Immature natural killer cell (primary cell): ENCODE measurements at regions not wholly inside any gene's neighbourhood (a gene's known extent, or its start where the extent isn't known, plus 50 kb on each side); places are given as distances from the start of the nearest gene placed in this dataset.

Experiments
- DNase-seq, 3 donors: peaks; one replicate each; pipeline ENCODE4 v3.0.0; 2022; ENCODE audit warnings: mixed read lengths in 1 of 3
- H3K27ac Mint-ChIP-seq, 6 donors: one replicate each; pipeline ENCODE4 v1.8.0; 2020; ENCODE audit warnings: mixed read lengths in 6 of 6, mild to moderate bottlenecking in 5 of 6, inconsistent platforms in 4 of 6, moderate library complexity in 3 of 6
- H3K27me3 Mint-ChIP-seq, 3 donors: one replicate each; pipeline ENCODE4 v1.8.0; 2020 to 2021; ENCODE audit warnings: low read depth in 3 of 3, mild to moderate bottlenecking in 3 of 3, mixed read lengths in 3 of 3, moderate library complexity in 3 of 3, inconsistent platforms in 1 of 3
- H3K36me3 Mint-ChIP-seq, 3 donors: one replicate each; pipeline ENCODE4 v1.8.0; 2020; ENCODE audit warnings: mixed read lengths in 3 of 3, inconsistent platforms in 2 of 3, mild to moderate bottlenecking in 2 of 3
- H3K4me1 Mint-ChIP-seq, 2 donors: one replicate each; pipeline ENCODE4 v1.8.0; 2020; ENCODE audit warnings: inconsistent platforms in 2 of 2, mild to moderate bottlenecking in 2 of 2, mixed read lengths in 2 of 2, moderate library complexity in 1 of 2
- H3K4me3 Mint-ChIP-seq, 5 donors: one replicate each; pipeline ENCODE4 v1.8.0; 2020; ENCODE audit warnings: mild to moderate bottlenecking in 5 of 5, mixed read lengths in 5 of 5, inconsistent platforms in 3 of 5, moderate library complexity in 3 of 5
- H3K9me3 Mint-ChIP-seq, 6 donors: one replicate each; pipeline ENCODE4 v1.8.0; 2020; ENCODE audit warnings: mild to moderate bottlenecking in 6 of 6, mixed read lengths in 6 of 6, inconsistent platforms in 4 of 6, moderate library complexity in 3 of 6

DNA sequence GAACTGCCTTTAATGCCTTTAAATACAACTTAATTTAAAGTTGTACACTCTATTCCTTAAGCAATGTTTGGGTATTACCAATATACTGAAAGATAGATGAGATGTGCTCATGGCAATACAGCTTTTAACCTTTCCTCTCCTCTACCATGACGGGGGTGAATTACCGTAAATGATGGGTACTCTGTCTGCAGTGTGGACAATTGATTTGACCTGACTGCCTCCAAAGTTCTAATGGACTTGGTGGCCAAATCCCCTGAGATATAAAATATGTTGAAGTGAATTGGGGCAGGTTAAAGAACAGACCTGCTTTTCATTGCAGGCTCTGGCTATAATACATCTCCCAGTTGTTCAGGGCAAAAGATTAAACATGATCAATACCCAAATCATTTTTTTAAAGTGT lies 367.4 kb upstream of the NR5A2 start:
- Mint-ChIP-seq H3K4me3 (no peak overlapping the region), H3K27me3 (peaks cover 0 to 6% (median 2%) of the 10 kb centered on the region in 3 donors), H3K36me3 (no peaks in the 10 kb centered on the region), H3K4me1 (no peaks in the 10 kb centered on the region), H3K27ac (no peak overlapping the region), H3K9me3 (no peaks in the 10 kb centered on the region)
- DNase-seq = no peak

DNA sequence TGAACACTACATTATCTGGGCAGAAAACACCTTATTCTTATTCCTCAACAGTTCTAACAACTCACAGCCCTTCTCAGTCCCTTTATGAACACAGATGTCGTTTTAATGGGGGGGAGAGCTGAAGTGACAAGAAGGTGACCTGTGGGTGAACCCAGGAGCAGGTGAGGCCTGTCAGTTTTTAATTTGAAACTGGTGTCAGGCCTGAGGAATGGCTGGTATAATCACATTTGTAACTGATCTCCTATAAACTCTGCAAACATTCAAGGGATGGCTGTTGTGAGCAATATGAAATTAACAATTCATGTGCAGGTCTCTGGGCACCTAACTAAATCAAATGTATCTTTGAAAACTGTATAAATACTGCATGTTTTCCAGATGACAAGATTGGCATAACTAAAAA lies 362.1 kb upstream of the NR5A2 start:
- Mint-ChIP-seq H3K36me3 (no peaks in the 10 kb centered on the region), H3K9me3 (no peaks in the 10 kb centered on the region), H3K4me1 (no peaks in the 10 kb centered on the region), H3K27ac (no peak overlapping the region), H3K27me3 (peaks cover 0 to 9% (median 3%) of the 10 kb centered on the region in 3 donors), H3K4me3 (no peak overlapping the region)
- DNase-seq = no peak

- Mint-ChIP-seq H3K4me3 (no peak overlapping the region), H3K27ac (no peak overlapping the region)
Observed at GRCh38 chr1:199667089-199667488, 360.4 kb upstream of the NR5A2 start.

GRCh38 chr1:199669916-199670315 lies 357.6 kb upstream of the NR5A2 start:
- no peak for DNase-seq
- Mint-ChIP-seq H3K27me3 (peaks cover 2 to 10% (median 3%) of the 10 kb centered on the region in 3 donors), H3K4me3 (no peak overlapping the region), H3K27ac (no peak overlapping the region), H3K9me3 (peaks cover 0 to 3% (median 0%) of the 10 kb centered on the region in 6 donors), H3K36me3 (no peaks in the 10 kb centered on the region), H3K4me1 (no peaks in the 10 kb centered on the region)

More at GRCh38 chr1:199667089-199667488, 360.4 kb upstream of the NR5A2 start:
- Mint-ChIP-seq H3K4me1 (no peaks in the 10 kb centered on the region), H3K36me3 (no peaks in the 10 kb centered on the region), H3K9me3 (peaks cover 0 to 3% (median 0%) of the 10 kb centered on the region in 6 donors), H3K27me3 (peaks cover 2 to 7% (median 3%) of the 10 kb centered on the region in 3 donors)
- no peak for DNase-seq

DNA sequence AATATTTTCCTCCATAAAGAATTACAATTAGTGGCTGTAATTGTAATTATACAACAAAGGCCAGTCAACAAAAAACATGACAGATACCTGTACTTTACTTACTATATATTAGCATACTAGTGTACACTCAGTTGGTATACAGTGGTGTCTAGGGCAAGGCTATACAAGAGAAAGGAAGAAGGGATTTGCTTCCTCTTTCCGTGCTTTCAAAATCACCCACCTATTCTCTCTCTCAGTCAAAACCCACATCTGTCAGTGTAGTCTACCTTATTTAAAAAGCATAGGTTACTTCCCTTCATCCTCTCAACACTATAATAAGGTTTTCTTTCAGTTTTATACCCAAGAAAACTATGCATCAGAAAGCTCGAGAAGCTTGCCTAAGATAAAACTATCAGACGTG lies 355.8 kb upstream of the NR5A2 start:
- H3K27ac Mint-ChIP-seq = no peak overlapping the region
- peaks cover 2 to 11% (median 3%) of the 10 kb centered on the region in 3 donors for H3K27me3 Mint-ChIP-seq
- DNase-seq = no peak
- H3K9me3 Mint-ChIP-seq = peaks cover 0 to 3% (median 0%) of the 10 kb centered on the region in 6 donors
- no peak overlapping the region for H3K4me3 Mint-ChIP-seq
- no peaks in the 10 kb centered on the region for H3K36me3 Mint-ChIP-seq
- H3K4me1 Mint-ChIP-seq = no peaks in the 10 kb centered on the region

GRCh38 chr1:199675937-199676336 lies 351.6 kb upstream of the NR5A2 start:
- no peaks in the 10 kb centered on the region for H3K36me3 Mint-ChIP-seq
- H3K4me1 Mint-ChIP-seq = no peaks in the 10 kb centered on the region
- no peaks in the 10 kb centered on the region for H3K9me3 Mint-ChIP-seq
- H3K27ac Mint-ChIP-seq = no peak overlapping the region
- H3K27me3 Mint-ChIP-seq = peaks cover 0 to 12% (median under 1%) of the 10 kb centered on the region in 3 donors
- no peak for DNase-seq
- no peak overlapping the region for H3K4me3 Mint-ChIP-seq

GRCh38 chr1:199678771-199679170 lies 348.7 kb upstream of the NR5A2 start:
- no peaks in the 10 kb centered on the region for H3K9me3 Mint-ChIP-seq
- DNase-seq = no peak
- no peaks in the 10 kb centered on the region for H3K4me1 Mint-ChIP-seq
- H3K36me3 Mint-ChIP-seq = no peaks in the 10 kb centered on the region
- H3K4me3 Mint-ChIP-seq = no peak overlapping the region
- no peak overlapping the region for H3K27ac Mint-ChIP-seq
- peaks cover 0 to 11% (median 0%) of the 10 kb centered on the region in 3 donors for H3K27me3 Mint-ChIP-seq

DNA sequence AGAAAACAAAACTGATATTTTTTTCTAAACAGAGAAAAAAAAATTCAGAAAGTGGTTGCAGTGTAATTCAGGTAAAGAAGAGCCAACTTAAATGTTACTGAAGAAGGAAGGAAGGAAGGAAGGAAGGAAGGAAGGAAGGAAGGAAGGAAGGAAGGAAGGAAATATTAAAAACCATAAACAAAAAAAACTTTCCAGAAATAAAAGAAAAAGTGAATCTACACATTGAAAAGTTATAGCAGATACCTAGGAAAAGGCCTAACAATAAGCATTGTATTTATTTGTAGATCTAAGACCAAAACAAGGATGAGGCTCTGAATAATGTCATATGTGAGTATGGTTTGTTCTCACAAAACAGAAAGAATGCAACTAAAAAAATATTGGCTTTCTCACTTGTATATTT lies 345.4 kb upstream of the NR5A2 start:
- Mint-ChIP-seq H3K4me1 (no peaks in the 10 kb centered on the region), H3K9me3 (no peaks in the 10 kb centered on the region), H3K27me3 (peaks cover 0 to 9% (median 3%) of the 10 kb centered on the region in 3 donors), H3K4me3 (no peak overlapping the region), H3K36me3 (no peaks in the 10 kb centered on the region), H3K27ac (no peak overlapping the region)
- DNase-seq = no peak

DNA sequence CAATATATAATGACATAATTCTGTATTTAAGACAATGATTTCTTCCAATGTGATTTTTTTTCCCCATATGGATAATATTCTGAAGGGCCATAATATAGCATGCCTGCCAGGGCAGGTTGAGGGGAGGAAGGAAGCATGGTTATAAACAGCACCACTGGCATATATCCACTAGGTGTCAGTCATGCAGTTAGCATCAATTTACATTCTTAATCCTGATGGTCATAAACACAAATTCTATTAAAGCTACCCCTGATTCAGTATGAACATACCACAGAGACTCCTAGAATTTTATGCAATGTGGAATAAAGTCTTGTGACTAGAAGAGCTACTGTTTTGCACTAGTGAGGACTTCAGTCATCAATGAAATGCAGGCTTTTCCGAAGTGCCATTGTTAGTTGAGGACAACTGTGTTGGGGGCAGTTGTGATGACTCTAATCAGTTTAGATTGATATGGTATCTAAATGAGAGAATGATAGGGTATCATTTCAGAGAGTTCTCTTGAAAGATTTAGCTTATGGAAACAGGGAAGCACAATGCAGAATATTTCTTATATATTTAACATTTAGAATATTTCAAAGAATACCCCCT lies 342.7 kb upstream of the NR5A2 start:
- H3K4me3 Mint-ChIP-seq = no peak overlapping the region
- H3K36me3 Mint-ChIP-seq = no peaks in the 10 kb centered on the region
- DNase-seq = peak; percentile 4 to 30 (median 12)
- H3K4me1 Mint-ChIP-seq = no peaks in the 10 kb centered on the region
- H3K9me3 Mint-ChIP-seq = no peaks in the 10 kb centered on the region
- peaks cover 0 to 7% (median 3%) of the 10 kb centered on the region in 3 donors for H3K27me3 Mint-ChIP-seq
- H3K27ac Mint-ChIP-seq = no peak overlapping the region

- Mint-ChIP-seq H3K4me3 (no peak overlapping the region), H3K9me3 (no peaks in the 10 kb centered on the region), H3K27me3 (peaks cover 0 to 7% (median 3%) of the 10 kb centered on the region in 3 donors), H3K27ac (no peak overlapping the region), H3K36me3 (no peaks in the 10 kb centered on the region), H3K4me1 (no peaks in the 10 kb centered on the region)
- no peak for DNase-seq
Observed at GRCh38 chr1:199685369-199685768, 342.1 kb upstream of the NR5A2 start.

DNA sequence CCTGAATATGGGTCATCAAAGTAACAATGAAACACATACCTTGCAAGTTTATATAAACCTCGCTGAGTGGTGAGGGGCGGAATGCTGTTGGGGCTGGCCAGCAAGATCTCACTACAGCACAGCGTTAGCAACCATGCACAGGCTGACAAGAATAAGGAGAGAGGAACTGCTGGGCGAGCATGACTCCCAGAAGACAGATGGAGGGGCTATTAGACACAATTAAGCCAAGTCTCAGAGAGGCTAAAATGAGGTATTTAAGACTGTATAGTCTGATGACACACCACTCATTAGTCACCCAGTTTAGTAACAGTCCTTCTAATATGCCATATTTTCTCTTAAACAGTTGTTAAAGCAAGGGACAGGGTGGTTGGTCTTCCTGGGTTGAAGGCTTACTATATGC lies 340.2 kb upstream of the NR5A2 start:
- H3K9me3 Mint-ChIP-seq = no peaks in the 10 kb centered on the region
- no peak for DNase-seq
- H3K27ac Mint-ChIP-seq = no peak overlapping the region
- peaks cover 0 to 3% of the 10 kb centered on the region in 2 donors for H3K4me1 Mint-ChIP-seq
- no peaks in the 10 kb centered on the region for H3K36me3 Mint-ChIP-seq
- H3K27me3 Mint-ChIP-seq = peaks cover 0 to 4% (median 3%) of the 10 kb centered on the region in 3 donors
- H3K4me3 Mint-ChIP-seq = no peak overlapping the region

- DNase-seq = no peak
- Mint-ChIP-seq H3K4me1 (peaks cover 0 to 3% of the 10 kb centered on the region in 2 donors), H3K36me3 (no peaks in the 10 kb centered on the region), H3K9me3 (no peaks in the 10 kb centered on the region), H3K27me3 (peaks cover 0 to 4% (median 3%) of the 10 kb centered on the region in 3 donors), H3K27ac (no peak overlapping the region), H3K4me3 (no peak overlapping the region)
Observed at GRCh38 chr1:199688133-199688676, 339.3 kb upstream of the NR5A2 start.

- H3K36me3 Mint-ChIP-seq = no peaks in the 10 kb centered on the region
Observed at GRCh38 chr1:199688774-199689173, 338.7 kb upstream of the NR5A2 start.

DNA sequence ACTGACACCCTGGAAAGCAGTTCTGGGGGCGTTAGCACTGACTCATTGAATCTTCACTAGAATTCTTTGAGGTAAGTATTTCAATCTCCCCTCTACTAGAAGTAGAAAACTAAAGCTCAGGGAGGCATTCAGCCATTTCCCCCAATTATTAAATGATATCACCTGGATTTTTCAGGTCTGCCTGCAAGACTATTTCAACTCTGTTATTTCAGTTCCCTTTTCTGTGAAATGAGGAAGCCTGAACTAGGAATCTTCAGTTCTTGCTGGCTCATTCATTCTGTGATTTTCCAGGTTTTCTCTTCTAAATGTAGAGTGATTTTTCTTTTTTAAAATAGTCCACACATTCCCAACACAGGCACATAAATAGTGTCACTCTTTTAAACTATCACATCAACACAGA lies 337.0 kb upstream of the NR5A2 start:
- DNase-seq = no peak
- Mint-ChIP-seq H3K9me3 (no peaks in the 10 kb centered on the region), H3K4me3 (no peak overlapping the region), H3K4me1 (peaks cover 0 to 3% of the 10 kb centered on the region in 2 donors), H3K36me3 (no peaks in the 10 kb centered on the region), H3K27me3 (peaks cover 0 to 4% (median 3%) of the 10 kb centered on the region in 3 donors), H3K27ac (no peak overlapping the region)

More at GRCh38 chr1:199688774-199689173, 338.7 kb upstream of the NR5A2 start:
- Mint-ChIP-seq H3K9me3 (no peaks in the 10 kb centered on the region), H3K27ac (no peak overlapping the region), H3K4me1 (peaks cover 0 to 3% of the 10 kb centered on the region in 2 donors), H3K4me3 (no peak overlapping the region), H3K27me3 (peaks cover 0 to 4% (median 3%) of the 10 kb centered on the region in 3 donors)
- DNase-seq = no peak

- H3K4me3 Mint-ChIP-seq = no peak overlapping the region
- H3K4me1 Mint-ChIP-seq = peaks cover 0 to 3% of the 10 kb centered on the region in 2 donors
- DNase-seq = no peak
- H3K9me3 Mint-ChIP-seq = no peaks in the 10 kb centered on the region
- H3K36me3 Mint-ChIP-seq = no peaks in the 10 kb centered on the region
- H3K27ac Mint-ChIP-seq = no peak overlapping the region
- H3K27me3 Mint-ChIP-seq = no peaks in the 10 kb centered on the region
Observed at GRCh38 chr1:199691540-199691939, 336.0 kb upstream of the NR5A2 start.
